ENCODE measurements at regions not wholly inside any gene's neighbourhood (a gene's known extent, or its start where the extent isn't known, plus 50 kb on each side); places are given as distances from the start of the nearest gene placed in this dataset.
"Not testable (repeated sequence)": the region's sequence is repeated elsewhere in the genome, so short reads cannot be mapped to it uniquely, and the experiment has no call there.

- ATAC-seq (no peak), DNase-seq (no peak)
- Mint-ChIP-seq H3K27ac (no peak overlapping the region), H3K4me1 (no peaks in the 10 kb centered on the region), H3K9me3 (peaks cover 0 to 16% (median 2%) of the 10 kb centered on the region in 11 donors), H3K36me3 (no peaks in the 10 kb centered on the region), H3K27me3 (no peaks in the 10 kb centered on the region), H3K4me3 (no peak overlapping the region)
- CTCF ChIA-PET, result no interaction called here
- POLR2A ChIA-PET, result no interaction called here
- no peaks in the 10 kb centered on the region for H3K27me3 ChIP-seq (ENCODE audit: control insufficient read depth in 2 of 2, insufficient read depth in 2 of 2, low read length in 2 of 2)
- H3K4me3 ChIP-seq (ENCODE audit: low read length), result no peak overlapping the region
- H3K4me1 ChIP-seq (ENCODE audit: control insufficient read depth in 2 of 2, insufficient read depth in 2 of 2, low read length in 2 of 2), result no peaks in the 10 kb centered on the region
- no peaks in the 10 kb centered on the region for H3K36me3 ChIP-seq (ENCODE audit: control insufficient read depth in 2 of 3, insufficient read depth in 3 of 3, low read length in 3 of 3)
- H3K9me3 ChIP-seq (ENCODE audit: control insufficient read depth in 2 of 3, low read length in 3 of 3), result no peaks in the 10 kb centered on the region
- intact Hi-C loops (cut with micrococcal nuclease), result no loop called here
- H3K27ac ChIP-seq (ENCODE audit: low read depth, low read length), result no peak overlapping the region
These were observed 1379.4 kb downstream of the RPA4 start for GRCh38 chrX:98263135-98263534.

GRCh38 chrX:98289726-98290125, 1406.0 kb downstream of the RPA4 start:
- H3K4me3 Mint-ChIP-seq, result no peak overlapping the region
- CTCF ChIA-PET, result no interaction called here
- ATAC-seq, result no peak

GRCh38 chrX:98294310-98294709, 1410.6 kb downstream of the RPA4 start:
- no peak for ATAC-seq

More at GRCh38 chrX:98289726-98290125, 1406.0 kb downstream of the RPA4 start:
- POLR2A ChIA-PET, result no interaction called here
- Mint-ChIP-seq H3K27ac (no peak overlapping the region), H3K9me3 (peaks cover 0 to 6% (median 0%) of the 10 kb centered on the region in 11 donors), H3K36me3 (no peaks in the 10 kb centered on the region), H3K4me1 (no peaks in the 10 kb centered on the region), H3K27me3 (no peaks in the 10 kb centered on the region)
- no peaks in the 10 kb centered on the region for H3K27me3 ChIP-seq (ENCODE audit: control insufficient read depth in 2 of 2, insufficient read depth in 2 of 2, low read length in 2 of 2)
- intact Hi-C loops (cut with micrococcal nuclease), result no loop called here
- DNase-seq, result no peak
- no peak overlapping the region for H3K4me3 ChIP-seq (ENCODE audit: low read length)
- H3K27ac ChIP-seq (ENCODE audit: low read depth, low read length), result no peak overlapping the region
- H3K9me3 ChIP-seq (ENCODE audit: control insufficient read depth in 2 of 3, low read length in 3 of 3), result no peaks in the 10 kb centered on the region
- H3K4me1 ChIP-seq (ENCODE audit: control insufficient read depth in 2 of 2, insufficient read depth in 2 of 2, low read length in 2 of 2), result no peaks in the 10 kb centered on the region
- no peaks in the 10 kb centered on the region for H3K36me3 ChIP-seq (ENCODE audit: control insufficient read depth in 2 of 3, insufficient read depth in 3 of 3, low read length in 3 of 3)

GRCh38 chrX:98296129-98296528, 1412.4 kb downstream of the RPA4 start:
- Mint-ChIP-seq H3K4me1 (no peaks in the 10 kb centered on the region), H3K36me3 (no peaks in the 10 kb centered on the region), H3K27ac (no peak overlapping the region), H3K27me3 (no peaks in the 10 kb centered on the region), H3K9me3 (peaks cover 0 to 7% (median 2%) of the 10 kb centered on the region in 11 donors), H3K4me3 (no peak overlapping the region)
- DNase-seq (no peak), ATAC-seq (no peak)
- intact Hi-C loops (cut with micrococcal nuclease), result no loop called here
- ChIA-PET POLR2A (no interaction called here), CTCF (no interaction called here)
- Histone ChIP-seq H3K27me3 (ENCODE audit: control insufficient read depth in 2 of 2, insufficient read depth in 2 of 2, low read length in 2 of 2) (no peaks in the 10 kb centered on the region), H3K36me3 (ENCODE audit: control insufficient read depth in 2 of 3, insufficient read depth in 3 of 3, low read length in 3 of 3) (no peaks in the 10 kb centered on the region), H3K9me3 (ENCODE audit: control insufficient read depth in 2 of 3, low read length in 3 of 3) (no peaks in the 10 kb centered on the region), H3K4me1 (ENCODE audit: control insufficient read depth in 2 of 2, insufficient read depth in 2 of 2, low read length in 2 of 2) (no peaks in the 10 kb centered on the region), H3K4me3 (ENCODE audit: low read length) (no peak overlapping the region), H3K27ac (ENCODE audit: low read depth, low read length) (no peak overlapping the region)

More at GRCh38 chrX:98294310-98294709, 1410.6 kb downstream of the RPA4 start:
- H3K36me3 Mint-ChIP-seq, result no peaks in the 10 kb centered on the region
- H3K9me3 ChIP-seq (ENCODE audit: control insufficient read depth in 2 of 3, low read length in 3 of 3), result no peaks in the 10 kb centered on the region
- intact Hi-C loops (cut with micrococcal nuclease), result no loop called here
- no peaks in the 10 kb centered on the region for H3K4me1 ChIP-seq (ENCODE audit: control insufficient read depth in 2 of 2, insufficient read depth in 2 of 2, low read length in 2 of 2)
- ChIA-PET CTCF (no interaction called here), POLR2A (no interaction called here)
- DNase-seq, result no peak
- H3K9me3 Mint-ChIP-seq, result peaks cover 0 to 3% (median 0%) of the 10 kb centered on the region in 11 donors
- no peak overlapping the region for H3K4me3 Mint-ChIP-seq
- H3K27ac Mint-ChIP-seq, result no peak overlapping the region
- H3K27me3 ChIP-seq (ENCODE audit: control insufficient read depth in 2 of 2, insufficient read depth in 2 of 2, low read length in 2 of 2), result no peaks in the 10 kb centered on the region
- no peaks in the 10 kb centered on the region for H3K4me1 Mint-ChIP-seq
- H3K4me3 ChIP-seq (ENCODE audit: low read length), result no peak overlapping the region
- H3K27me3 Mint-ChIP-seq, result no peaks in the 10 kb centered on the region
- H3K27ac ChIP-seq (ENCODE audit: low read depth, low read length), result no peak overlapping the region
- H3K36me3 ChIP-seq (ENCODE audit: control insufficient read depth in 2 of 3, insufficient read depth in 3 of 3, low read length in 3 of 3), result no peaks in the 10 kb centered on the region

- H3K27me3 ChIP-seq (ENCODE audit: control insufficient read depth in 2 of 2, insufficient read depth in 2 of 2, low read length in 2 of 2), result no peaks in the 10 kb centered on the region
- H3K4me3 ChIP-seq (ENCODE audit: low read length), result no peak overlapping the region
- Mint-ChIP-seq H3K27me3 (no peaks in the 10 kb centered on the region), H3K4me3 (no peak overlapping the region), H3K36me3 (no peaks in the 10 kb centered on the region), H3K27ac (no peak overlapping the region), H3K4me1 (no peaks in the 10 kb centered on the region), H3K9me3 (peaks cover 0 to 7% (median 1%) of the 10 kb centered on the region in 11 donors)
- intact Hi-C loops (cut with micrococcal nuclease), result no loop called here
- no peaks in the 10 kb centered on the region for H3K9me3 ChIP-seq (ENCODE audit: control insufficient read depth in 2 of 3, low read length in 3 of 3)
- POLR2A ChIA-PET, result no interaction called here
- ATAC-seq, result no peak
- no peaks in the 10 kb centered on the region for H3K4me1 ChIP-seq (ENCODE audit: control insufficient read depth in 2 of 2, insufficient read depth in 2 of 2, low read length in 2 of 2)
- DNase-seq, result no peak
- no peak overlapping the region for H3K27ac ChIP-seq (ENCODE audit: low read depth, low read length)
- CTCF ChIA-PET, result no interaction called here
- no peaks in the 10 kb centered on the region for H3K36me3 ChIP-seq (ENCODE audit: control insufficient read depth in 2 of 3, insufficient read depth in 3 of 3, low read length in 3 of 3)
These were observed 1416.1 kb downstream of the RPA4 start for GRCh38 chrX:98299785-98300184.

- H3K36me3 Mint-ChIP-seq; H3K27me3 ChIP-seq (ENCODE audit: control insufficient read depth in 2 of 2, insufficient read depth in 2 of 2, low read length in 2 of 2); H3K4me1 Mint-ChIP-seq; H3K9me3 ChIP-seq (ENCODE audit: control insufficient read depth in 2 of 3, low read length in 3 of 3); POLR2A ChIA-PET; H3K27ac ChIP-seq (ENCODE audit: low read depth, low read length); CTCF ChIA-PET; H3K27ac Mint-ChIP-seq; intact Hi-C loops (cut with micrococcal nuclease); H3K4me3 Mint-ChIP-seq; ATAC-seq; H3K27me3 Mint-ChIP-seq; H3K4me3 ChIP-seq (ENCODE audit: low read length); H3K9me3 Mint-ChIP-seq; H3K36me3 ChIP-seq (ENCODE audit: control insufficient read depth in 2 of 3, insufficient read depth in 3 of 3, low read length in 3 of 3); DNase-seq; H3K4me1 ChIP-seq (ENCODE audit: control insufficient read depth in 2 of 2, insufficient read depth in 2 of 2, low read length in 2 of 2): not testable (repeated sequence)
These were observed 1416.8 kb downstream of the RPA4 start for GRCh38 chrX:98300536-98300935.

- ATAC-seq (no peak), DNase-seq (no peak)
These were observed 1447.7 kb downstream of the RPA4 start for GRCh38 chrX:98331407-98331806.

More at GRCh38 chrX:98331407-98331806, 1447.7 kb downstream of the RPA4 start:
- Histone ChIP-seq H3K27ac (ENCODE audit: low read depth, low read length) (no peak overlapping the region), H3K27me3 (ENCODE audit: control insufficient read depth in 2 of 2, insufficient read depth in 2 of 2, low read length in 2 of 2) (no peaks in the 10 kb centered on the region), H3K9me3 (ENCODE audit: control insufficient read depth in 2 of 3, low read length in 3 of 3) (no peaks in the 10 kb centered on the region), H3K36me3 (ENCODE audit: control insufficient read depth in 2 of 3, insufficient read depth in 3 of 3, low read length in 3 of 3) (no peaks in the 10 kb centered on the region), H3K4me1 (ENCODE audit: control insufficient read depth in 2 of 2, insufficient read depth in 2 of 2, low read length in 2 of 2) (no peaks in the 10 kb centered on the region), H3K4me3 (ENCODE audit: low read length) (no peak overlapping the region)
- ChIA-PET POLR2A (no interaction called here), CTCF (no interaction called here)
- H3K36me3 Mint-ChIP-seq, result no peaks in the 10 kb centered on the region
- no peaks in the 10 kb centered on the region for H3K27me3 Mint-ChIP-seq
- intact Hi-C loops (cut with micrococcal nuclease), result no loop called here
- no peak overlapping the region for H3K27ac Mint-ChIP-seq
- H3K4me1 Mint-ChIP-seq, result no peaks in the 10 kb centered on the region
- H3K4me3 Mint-ChIP-seq, result no peak overlapping the region
- peaks cover 0 to 5% (median 0%) of the 10 kb centered on the region in 11 donors for H3K9me3 Mint-ChIP-seq

All from naive thymus-derived CD4-positive, alpha-beta T cell (primary cell).